ENCODE measurements at regions not wholly inside any gene's neighbourhood (a gene's known extent, or its start where the extent isn't known, plus 50 kb on each side); places are given as distances from the start of the nearest gene placed in this dataset.

GRCh38 chr7:20521243-20521642 lies 94.2 kb upstream of the ABCB5 start:
- H3K27me3 ChIP-seq: no peaks in the 10 kb centered on the region
- no peak overlapping the region for H3K27ac ChIP-seq
- intact Hi-C loops (cut with DNase I): no loop called here
- no peaks in the 10 kb centered on the region for H3K4me1 ChIP-seq
- no peak for ATAC-seq
- no peaks in the 10 kb centered on the region for H3K36me3 ChIP-seq (replicated peaks in 1 of 2; ENCODE audit: insufficient read depth in 1 of 2, low read depth in 2 of 2)
- no peak for TF ChIP-seq POLR2A (IDR thresholded peaks at IDR 0.05)
- TF ChIP-seq, protein P1, sequence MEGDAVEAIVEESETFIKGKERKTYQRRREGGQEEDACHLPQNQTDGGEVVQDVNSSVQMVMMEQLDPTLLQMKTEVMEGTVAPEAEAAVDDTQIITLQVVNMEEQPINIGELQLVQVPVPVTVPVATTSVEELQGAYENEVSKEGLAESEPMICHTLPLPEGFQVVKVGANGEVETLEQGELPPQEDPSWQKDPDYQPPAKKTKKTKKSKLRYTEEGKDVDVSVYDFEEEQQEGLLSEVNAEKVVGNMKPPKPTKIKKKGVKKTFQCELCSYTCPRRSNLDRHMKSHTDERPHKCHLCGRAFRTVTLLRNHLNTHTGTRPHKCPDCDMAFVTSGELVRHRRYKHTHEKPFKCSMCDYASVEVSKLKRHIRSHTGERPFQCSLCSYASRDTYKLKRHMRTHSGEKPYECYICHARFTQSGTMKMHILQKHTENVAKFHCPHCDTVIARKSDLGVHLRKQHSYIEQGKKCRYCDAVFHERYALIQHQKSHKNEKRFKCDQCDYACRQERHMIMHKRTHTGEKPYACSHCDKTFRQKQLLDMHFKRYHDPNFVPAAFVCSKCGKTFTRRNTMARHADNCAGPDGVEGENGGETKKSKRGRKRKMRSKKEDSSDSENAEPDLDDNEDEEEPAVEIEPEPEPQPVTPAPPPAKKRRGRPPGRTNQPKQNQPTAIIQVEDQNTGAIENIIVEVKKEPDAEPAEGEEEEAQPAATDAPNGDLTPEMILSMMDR (IDR thresholded peaks at IDR 0.05): no peak
- DNase-seq: no peak
- H3K9me3 ChIP-seq: no peaks in the 10 kb centered on the region
- no peak overlapping the region for H3K4me3 ChIP-seq
- WGBS, 2 donors: 50 to 58% methylated on average over 1 of the region's 1 CpG

GRCh38 chr7:20529260-20529659 lies 86.2 kb upstream of the ABCB5 start:
- 48 to 80% methylated on average over 2 of the region's 2 CpGs for WGBS, 2 donors
- H3K4me3 ChIP-seq: no peak overlapping the region
- DNase-seq (peak in 1 of 4 donors; percentile 10), ATAC-seq (no peak)
- no peak for TF ChIP-seq POLR2A (IDR thresholded peaks at IDR 0.05)
- TF ChIP-seq, protein P1 (IDR thresholded peaks at IDR 0.05): no peak
- intact Hi-C loops (cut with DNase I): no loop called here
- H3K27ac ChIP-seq: no peak overlapping the region
- H3K27me3 ChIP-seq: no peaks in the 10 kb centered on the region
- H3K4me1 ChIP-seq: no peaks in the 10 kb centered on the region
- H3K9me3 ChIP-seq: no peaks in the 10 kb centered on the region
- H3K36me3 ChIP-seq (replicated peaks in 1 of 2; ENCODE audit: insufficient read depth in 1 of 2, low read depth in 2 of 2): no peaks in the 10 kb centered on the region

DNA sequence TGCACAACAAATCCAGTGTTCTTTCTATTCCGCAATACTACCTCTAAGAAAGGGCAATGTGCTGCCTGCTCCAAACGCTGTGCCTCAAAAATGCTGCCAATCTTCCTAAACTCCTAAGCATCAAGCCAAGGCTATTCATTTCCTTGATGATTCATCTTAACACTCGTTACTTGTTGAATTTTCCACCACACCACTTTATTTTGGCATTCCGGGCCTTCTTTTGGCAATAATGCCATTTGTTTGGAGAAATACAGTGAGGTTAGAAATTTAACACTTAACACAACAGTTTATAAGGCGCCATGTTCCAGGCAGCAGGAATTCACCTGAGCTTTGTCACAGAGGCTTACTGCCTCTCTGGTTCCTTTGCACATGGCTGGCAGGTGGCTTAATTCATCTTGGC lies 82.6 kb upstream of the ABCB5 start:
- Histone ChIP-seq H3K27me3 (no peaks in the 10 kb centered on the region), H3K36me3 (replicated peaks in 1 of 2; ENCODE audit: insufficient read depth in 1 of 2, low read depth in 2 of 2) (no peaks in the 10 kb centered on the region), H3K9me3 (no peaks in the 10 kb centered on the region), H3K4me3 (no peak overlapping the region), H3K4me1 (no peaks in the 10 kb centered on the region), H3K27ac (no peak overlapping the region)
- DNase-seq (no peak), ATAC-seq (no peak)
- TF ChIP-seq POLR2A (IDR thresholded peaks at IDR 0.05): no peak
- TF ChIP-seq, protein P1 (IDR thresholded peaks at IDR 0.05): no peak
- 79% methylated on average over 5 of the region's 5 CpGs for WGBS, 2 donors
- intact Hi-C loops (cut with DNase I): no loop called here

DNA sequence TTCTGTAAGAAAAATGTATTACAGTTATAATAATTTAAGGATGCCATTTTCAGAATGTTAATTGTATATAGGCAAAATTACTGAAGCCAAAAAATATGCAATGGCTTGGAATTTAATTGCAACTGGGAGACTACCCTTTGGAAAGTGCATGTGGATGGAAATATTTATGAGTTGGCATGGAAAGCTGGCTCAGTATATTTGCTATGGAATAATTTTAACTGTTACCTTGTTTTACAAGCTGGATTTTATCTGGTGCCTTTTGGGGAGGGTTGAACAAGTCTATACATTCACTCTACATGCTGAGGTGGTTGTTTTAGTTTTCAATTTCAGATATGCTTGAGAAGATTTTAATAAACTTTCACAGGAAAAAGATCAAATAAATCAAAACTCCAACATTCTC lies 80.9 kb upstream of the ABCB5 start:
- Histone ChIP-seq H3K4me1 (no peaks in the 10 kb centered on the region), H3K27me3 (no peaks in the 10 kb centered on the region), H3K36me3 (replicated peaks in 1 of 2; ENCODE audit: insufficient read depth in 1 of 2, low read depth in 2 of 2) (no peaks in the 10 kb centered on the region), H3K4me3 (no peak overlapping the region), H3K9me3 (no peaks in the 10 kb centered on the region), H3K27ac (no peak overlapping the region)
- DNase-seq: no peak
- intact Hi-C loops (cut with DNase I): no loop called here
- no peak for TF ChIP-seq POLR2A (IDR thresholded peaks at IDR 0.05)
- TF ChIP-seq, protein P1 (IDR thresholded peaks at IDR 0.05): no peak
- no peak for ATAC-seq

GRCh38 chr7:20535541-20535940 lies 79.9 kb upstream of the ABCB5 start:
- H3K4me1 ChIP-seq: no peaks in the 10 kb centered on the region
- no peaks in the 10 kb centered on the region for H3K27me3 ChIP-seq
- H3K27ac ChIP-seq: no peak overlapping the region
- no peaks in the 10 kb centered on the region for H3K36me3 ChIP-seq (replicated peaks in 1 of 2; ENCODE audit: insufficient read depth in 1 of 2, low read depth in 2 of 2)
- intact Hi-C loops (cut with DNase I): no loop called here
- H3K4me3 ChIP-seq: no peak overlapping the region
- no peaks in the 10 kb centered on the region for H3K9me3 ChIP-seq
- no peak for TF ChIP-seq POLR2A (IDR thresholded peaks at IDR 0.05)
- TF ChIP-seq, protein P1 (IDR thresholded peaks at IDR 0.05): no peak
- 54 to 64% methylated on average over 3 of the region's 3 CpGs for WGBS, 2 donors
- no peak for ATAC-seq
- DNase-seq: no peak

Measured in body of pancreas (tissue), 4 donors.